ENCODE measurements at regions not wholly inside any gene's neighbourhood (a gene's known extent, or its start where the extent isn't known, plus 50 kb on each side); places are given as distances from the start of the nearest gene placed in this dataset.

- Histone ChIP-seq H3K27ac (ENCODE audit: extremely low read depth, low read depth, low read length) (no peak overlapping the region), H3K4me2 (ENCODE audit: insufficient read depth, low read length) (no peak overlapping the region), H3K27me3 (ENCODE audit: control insufficient read depth in 2 of 2, insufficient read depth in 2 of 2, low read length in 2 of 2) (no peaks in the 10 kb centered on the region), H4K20me1 (replicated peaks; ENCODE audit: control insufficient read depth, insufficient read depth, low read length) (no peaks in the 10 kb centered on the region), H3K9ac (ENCODE audit: insufficient read depth in 1 of 2, low read depth in 2 of 2, low read length in 2 of 2) (no peak overlapping the region), H3K9me3 (replicated peaks; ENCODE audit: control insufficient read depth, insufficient read depth, low read depth, low read length) (no peaks in the 10 kb centered on the region), H3K9me1 (ENCODE audit: control insufficient read depth, insufficient read depth, low read length) (no peaks in the 10 kb centered on the region), H3K4me1 (replicated peaks in 1 of 2; ENCODE audit: control insufficient read depth in 2 of 2, insufficient read depth in 2 of 2, low read length in 2 of 2) (no peaks in the 10 kb centered on the region), H3K4me3 (no peak overlapping the region), H2AFZ (ENCODE audit: low read depth, low read length) (no peak overlapping the region), H3K79me2 (ENCODE audit: control insufficient read depth, insufficient read depth, low read length) (no peaks in the 10 kb centered on the region), H3K36me3 (ENCODE audit: control insufficient read depth, insufficient read depth, low read length) (no peaks in the 10 kb centered on the region)
- no peak for TF ChIP-seq KLF10 (CRISPR knock-in tag; IDR thresholded peaks at IDR 0.05)
- TF ChIP-seq SNRNP70 (optimal IDR thresholded peaks at IDR 0.05; ENCODE audit: low read depth, low read length) = no peak
- TF ChIP-seq TARDBP (IDR thresholded peaks at IDR 0.05) = no peak
- no peak for TF ChIP-seq HSF4 (CRISPR knock-in tag; IDR thresholded peaks at IDR 0.05; ENCODE audit: borderline replicate concordance)
- intact Hi-C loops (cut with micrococcal nuclease) (no loop called here), in situ Hi-C loops (cut with MboI) (no loop called here)
- no peak for DNase-seq (ENCODE audit: extremely low read depth in 1 of 4, low spot score in 3 of 4)
- no peak for ATAC-seq
- CTCF ChIA-PET (ENCODE audit: low intra/inter-chr PET ratio) = no interaction called here
- POLR2A ChIA-PET = interaction anchor here (0.6 kb wide), 1 partner anchor 1984 kb away, joined by 3 read pairs; no protein-coding TSS in a partner anchor
- FAIRE-seq = no peak
- BruUV-seq (replicated peaks) = no TSS peak
- WGBS (ENCODE audit: insufficient coverage, low coverage, missing lambda C conversion rate) = 0% methylated on average over 2 of the region's 2 CpGs
Observed at GRCh38 chr3:137866001-137866400, 101.9 kb downstream of the SOX14 start.

GRCh38 chr3:137866933-137867332, 102.8 kb downstream of the SOX14 start:
- intact Hi-C loops (cut with micrococcal nuclease) = no loop called here
- H2AFZ ChIP-seq (ENCODE audit: low read depth, low read length) = no peak overlapping the region
- no TSS peak for BruUV-seq (replicated peaks)
- H3K27me3 ChIP-seq (ENCODE audit: control insufficient read depth in 2 of 2, insufficient read depth in 2 of 2, low read length in 2 of 2) = no peaks in the 10 kb centered on the region
- WGBS (ENCODE audit: insufficient coverage, low coverage, missing lambda C conversion rate) = 0% methylated on average over 4 of the region's 4 CpGs
- no peaks in the 10 kb centered on the region for H3K9me3 ChIP-seq (replicated peaks; ENCODE audit: control insufficient read depth, insufficient read depth, low read depth, low read length)
- POLR2A ChIA-PET = no interaction called here
- no peaks in the 10 kb centered on the region for H3K4me1 ChIP-seq (replicated peaks in 1 of 2; ENCODE audit: control insufficient read depth in 2 of 2, insufficient read depth in 2 of 2, low read length in 2 of 2)
- no peak for DNase-seq (ENCODE audit: extremely low read depth in 1 of 4, low spot score in 3 of 4)
- in situ Hi-C loops (cut with MboI) = no loop called here
- H3K79me2 ChIP-seq (ENCODE audit: control insufficient read depth, insufficient read depth, low read length) = no peaks in the 10 kb centered on the region
- FAIRE-seq = no peak
- no peak overlapping the region for H3K4me3 ChIP-seq
- no peaks in the 10 kb centered on the region for H3K36me3 ChIP-seq (ENCODE audit: control insufficient read depth, insufficient read depth, low read length)
- no peaks in the 10 kb centered on the region for H3K9me1 ChIP-seq (ENCODE audit: control insufficient read depth, insufficient read depth, low read length)
- no peak overlapping the region for H3K9ac ChIP-seq (ENCODE audit: insufficient read depth in 1 of 2, low read depth in 2 of 2, low read length in 2 of 2)
- CTCF ChIA-PET (ENCODE audit: low intra/inter-chr PET ratio) = no interaction called here
- H3K4me2 ChIP-seq (ENCODE audit: insufficient read depth, low read length) = no peak overlapping the region
- no peak overlapping the region for H3K27ac ChIP-seq (ENCODE audit: extremely low read depth, low read depth, low read length)
- no peaks in the 10 kb centered on the region for H4K20me1 ChIP-seq (replicated peaks; ENCODE audit: control insufficient read depth, insufficient read depth, low read length)
- no peak for ATAC-seq
- TF ChIP-seq ZNF780A (CRISPR knock-in tag; IDR thresholded peaks at IDR 0.05) (no peak), PHB2 (IDR thresholded peaks at IDR 0.05; ENCODE audit: low read depth) (no peak), EP400 (IDR thresholded peaks at IDR 0.05) (no peak), ZNF668 (CRISPR knock-in tag; IDR thresholded peaks at IDR 0.05) (no peak), NBN (IDR thresholded peaks at IDR 0.05; ENCODE audit: low read depth) (no peak), ZNF507 (tag; conservative IDR thresholded peaks at IDR 0.05) (no peak), NR2C2 (CRISPR knock-in tag; IDR thresholded peaks at IDR 0.05) (no peak), NR2C2 (tag; IDR thresholded peaks at IDR 0.05) (no peak), IRF1 (CRISPR knock-in tag; IDR thresholded peaks at IDR 0.05; ENCODE audit: borderline replicate concordance) (no peak), FUS (optimal IDR thresholded peaks at IDR 0.05; ENCODE audit: low read depth, low read length) (no peak), MXD1 (CRISPR knock-in tag; IDR thresholded peaks at IDR 0.05; ENCODE audit: borderline replicate concordance, poor library complexity, severe bottlenecking) (no peak), ESRRB (CRISPR knock-in tag; IDR thresholded peaks at IDR 0.05; ENCODE audit: borderline replicate concordance) (no peak), RCOR1 (IDR thresholded peaks at IDR 0.05; ENCODE audit: borderline replicate concordance in 1 of 2, low read depth in 2 of 2, low read length in 2 of 2) (no peak), ZNF75A (CRISPR knock-in tag; IDR thresholded peaks at IDR 0.05) (no peak)
